GM18951 (cell line): ENCODE measurements at regions not wholly inside any gene's neighbourhood (a gene's known extent, or its start where the extent isn't known, plus 50 kb on each side); places are given as distances from the start of the nearest gene placed in this dataset.
"Not testable (repeated sequence)": the region's sequence is repeated elsewhere in the genome, so short reads cannot be mapped to it uniquely, and the experiment has no call there.

ENCODE experiments used
- POLR2A ChIP-seq: IDR thresholded peaks from 4 replicates; pipeline ENCODE4 v1.6.1; 2011; ENCODE audit warnings: mild to moderate bottlenecking; ENCODE audit not compliant: insufficient read length, insufficient read depth; ENCODE audit errors: extremely low read depth
- in situ Hi-C: fragments of 300-500 bp; cut with MboI; formaldehyde crosslinking; loops from one replicate; pipeline ENCODE4 v1.12.0; 2022; ENCODE audit warnings: low sequenced_read_pairs, mixed read lengths, inconsistent platforms; ENCODE audit not compliant: unreplicated experiment

- in situ Hi-C loops = no loop called here
- no peak for TF ChIP-seq POLR2A
These were observed 359.7 kb downstream of the MBD2 start for GRCh38 chr18:53864770-53865169.

- in situ Hi-C loops = no loop called here
- TF ChIP-seq POLR2A = no peak
These were observed 361.5 kb downstream of the MBD2 start for GRCh38 chr18:53862921-53863320.

- TF ChIP-seq POLR2A = no peak
- in situ Hi-C loops = no loop called here
These were observed 363.3 kb downstream of the MBD2 start for GRCh38 chr18:53861185-53861584.

GRCh38 chr18:53859764-53860163 is 364.7 kb downstream of the MBD2 start:
- no peak for TF ChIP-seq POLR2A
- in situ Hi-C loops = no loop called here

- TF ChIP-seq POLR2A = no peak
- in situ Hi-C loops = no loop called here
These were observed 373.6 kb downstream of the MBD2 start for GRCh38 chr18:53850902-53851301.

- in situ Hi-C loops = no loop called here
- no peak for TF ChIP-seq POLR2A
These were observed 380.7 kb downstream of the MBD2 start for GRCh38 chr18:53843763-53844162.

GRCh38 chr18:53843113-53843760 is 381.2 kb downstream of the MBD2 start:
- no peak for TF ChIP-seq POLR2A
- in situ Hi-C loops = no loop called here

GRCh38 chr18:53838746-53839145 is 385.7 kb downstream of the MBD2 start:
- TF ChIP-seq POLR2A = no peak
- in situ Hi-C loops = no loop called here

- in situ Hi-C loops = not testable (repeated sequence)
These were observed 403.3 kb downstream of the MBD2 start for GRCh38 chr18:53821141-53821540.

- in situ Hi-C loops = no loop called here
- TF ChIP-seq POLR2A = no peak
These were observed 404.8 kb downstream of the MBD2 start for GRCh38 chr18:53819671-53820070.

GRCh38 chr18:53819174-53819573 is 405.3 kb downstream of the MBD2 start:
- no peak for TF ChIP-seq POLR2A
- in situ Hi-C loops = no loop called here

GRCh38 chr18:53817976-53818950 is 406.2 kb downstream of the MBD2 start:
- in situ Hi-C loops = no loop called here
- TF ChIP-seq POLR2A = no peak

GRCh38 chr18:53800171-53800570 is 424.3 kb downstream of the MBD2 start:
- in situ Hi-C loops = no loop called here
- no peak for TF ChIP-seq POLR2A

GRCh38 chr18:53799134-53799533 is 425.3 kb downstream of the MBD2 start:
- in situ Hi-C loops = no loop called here

More at GRCh38 chr18:53799134-53799533, 425.3 kb downstream of the MBD2 start:
- TF ChIP-seq POLR2A = no peak
